GM13977 (cell line): ENCODE measurements at regions not wholly inside any gene's neighbourhood (a gene's known extent, or its start where the extent isn't known, plus 50 kb on each side); places are given as distances from the start of the nearest gene placed in this dataset.

Experiments used
- DNase-seq: peaks from one replicate; pipeline ENCODE4 v3.0.0; 2012; ENCODE audit warnings: low spot score
- in situ Hi-C: fragments of 300-500 bp; cut with MboI; formaldehyde crosslinking; loops from one replicate; pipeline ENCODE4 v1.12.0; 2022; ENCODE audit warnings: low sequenced_read_pairs, low pct_unique_long_range_greater_than_20kb, mixed read lengths, inconsistent platforms; ENCODE audit not compliant: unreplicated experiment
- TF ChIP-seq, protein P1 (sequence below): IDR thresholded peaks from 2 replicates; pipeline ENCODE4 v1.5.1; 2012; ENCODE audit warnings: mild to moderate bottlenecking, control low read depth; ENCODE audit not compliant: insufficient read depth; ENCODE audit errors: extremely low read depth, missing control alignments

DNA sequence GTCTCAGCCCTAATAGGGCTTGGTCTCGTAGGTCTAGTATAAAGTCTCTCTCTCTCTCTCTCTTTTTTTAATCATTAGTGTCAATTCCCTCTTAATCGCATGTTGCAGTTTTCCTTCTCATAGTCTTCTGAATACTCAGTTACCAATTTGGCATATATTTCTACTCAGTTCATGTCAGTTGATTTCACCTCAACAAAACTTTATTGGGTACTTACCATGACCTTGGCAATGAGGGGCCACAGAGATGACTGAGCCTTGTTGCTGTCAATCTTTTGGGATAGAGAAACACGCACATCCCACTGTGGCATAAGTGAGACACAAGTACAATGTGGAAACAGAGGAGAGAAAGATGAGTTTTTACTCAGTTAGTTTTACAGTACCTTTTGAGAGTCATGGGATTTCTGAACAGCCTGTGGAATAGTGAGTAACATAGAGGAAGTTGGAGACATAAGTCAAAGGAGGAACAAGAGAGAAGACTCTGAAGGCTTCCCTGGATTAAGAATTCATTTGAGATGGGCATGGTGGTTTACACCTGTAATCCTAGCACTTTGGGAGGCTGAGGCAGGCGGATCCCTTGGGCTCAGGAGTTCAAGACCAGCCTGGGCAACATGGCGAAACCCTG is 150.2 kb upstream of the CBLB start:
- DNase-seq: no peak
- in situ Hi-C loops: no loop called here
- TF ChIP-seq, protein P1, sequence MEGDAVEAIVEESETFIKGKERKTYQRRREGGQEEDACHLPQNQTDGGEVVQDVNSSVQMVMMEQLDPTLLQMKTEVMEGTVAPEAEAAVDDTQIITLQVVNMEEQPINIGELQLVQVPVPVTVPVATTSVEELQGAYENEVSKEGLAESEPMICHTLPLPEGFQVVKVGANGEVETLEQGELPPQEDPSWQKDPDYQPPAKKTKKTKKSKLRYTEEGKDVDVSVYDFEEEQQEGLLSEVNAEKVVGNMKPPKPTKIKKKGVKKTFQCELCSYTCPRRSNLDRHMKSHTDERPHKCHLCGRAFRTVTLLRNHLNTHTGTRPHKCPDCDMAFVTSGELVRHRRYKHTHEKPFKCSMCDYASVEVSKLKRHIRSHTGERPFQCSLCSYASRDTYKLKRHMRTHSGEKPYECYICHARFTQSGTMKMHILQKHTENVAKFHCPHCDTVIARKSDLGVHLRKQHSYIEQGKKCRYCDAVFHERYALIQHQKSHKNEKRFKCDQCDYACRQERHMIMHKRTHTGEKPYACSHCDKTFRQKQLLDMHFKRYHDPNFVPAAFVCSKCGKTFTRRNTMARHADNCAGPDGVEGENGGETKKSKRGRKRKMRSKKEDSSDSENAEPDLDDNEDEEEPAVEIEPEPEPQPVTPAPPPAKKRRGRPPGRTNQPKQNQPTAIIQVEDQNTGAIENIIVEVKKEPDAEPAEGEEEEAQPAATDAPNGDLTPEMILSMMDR: no peak

DNA sequence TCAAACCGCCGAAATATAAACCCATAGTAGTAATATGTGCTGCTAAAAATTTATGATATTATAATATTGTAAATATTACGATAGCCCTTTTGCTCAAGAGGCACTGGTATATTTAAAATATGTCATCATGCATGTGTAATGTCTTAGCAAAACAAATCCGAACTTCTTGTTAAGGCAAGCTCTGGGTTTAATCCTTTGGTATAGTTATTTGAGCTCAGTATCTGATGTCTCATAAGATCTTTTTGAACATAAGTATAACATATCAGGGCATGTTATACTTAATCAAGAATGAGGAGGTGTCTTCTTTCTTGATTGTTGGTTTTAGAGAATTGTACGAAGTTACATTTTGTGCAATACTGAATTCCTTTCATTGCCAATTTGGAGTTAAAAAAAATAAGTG is 154.1 kb upstream of the CBLB start:
- TF ChIP-seq, protein P1: no peak
- in situ Hi-C loops: no loop called here
- DNase-seq: no peak

DNA sequence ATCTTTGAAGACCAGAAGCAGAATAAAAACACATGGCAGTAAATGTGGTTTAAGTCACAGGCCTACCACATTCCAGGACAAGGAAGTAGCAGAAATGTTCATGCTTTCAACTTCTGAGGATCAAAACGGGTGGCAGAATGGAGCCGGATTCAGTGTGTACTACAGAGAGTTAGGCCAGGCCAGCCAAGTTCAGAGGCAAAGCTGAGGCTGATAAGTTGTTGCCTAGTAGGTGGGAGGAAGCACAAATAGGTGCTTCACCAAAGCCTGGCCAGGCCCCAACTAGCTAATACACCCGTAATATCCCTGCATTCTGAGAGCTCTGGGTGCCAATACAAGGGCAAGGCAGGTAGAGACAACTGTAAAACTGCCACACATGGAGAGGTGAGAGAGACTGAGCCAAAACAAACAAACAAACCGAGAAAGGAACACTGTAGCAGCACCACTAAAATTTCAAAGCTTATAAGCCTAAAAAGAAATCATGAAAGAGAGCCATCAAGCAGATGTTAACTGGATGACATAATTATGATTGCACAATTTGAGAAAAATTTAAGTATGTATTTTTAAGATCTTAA is 156.4 kb upstream of the CBLB start:
- in situ Hi-C loops: no loop called here
- TF ChIP-seq, protein P1: no peak
- no peak for DNase-seq

DNA sequence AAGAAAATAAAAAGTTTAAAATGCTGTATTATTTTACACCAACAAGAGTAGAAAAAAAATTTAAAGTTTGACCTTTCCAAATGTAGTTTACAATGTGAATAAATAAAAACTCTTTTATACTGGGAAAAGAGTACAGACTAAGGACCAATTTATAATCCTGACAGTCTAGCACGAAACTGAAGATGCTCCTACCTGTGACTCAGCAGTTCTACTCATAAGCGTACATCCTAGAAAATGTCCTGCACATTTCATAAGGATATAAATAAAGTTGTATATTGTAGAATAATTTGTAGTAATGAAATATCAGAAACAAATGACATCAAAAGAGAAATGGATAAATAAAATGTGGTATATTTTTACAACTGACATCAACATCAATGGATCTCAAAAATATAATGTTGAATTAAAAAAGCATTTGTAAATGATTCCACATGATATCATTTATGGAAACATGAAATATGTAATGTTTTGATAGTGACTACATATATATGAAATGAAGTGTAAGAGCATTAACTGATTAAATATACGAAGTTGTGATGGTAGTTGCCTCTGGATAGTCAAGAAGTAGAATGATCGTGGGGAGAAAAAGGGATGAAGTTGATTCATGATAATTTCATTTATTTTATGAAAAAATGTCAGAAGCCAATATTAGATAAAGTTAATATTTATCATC is 161.3 kb upstream of the CBLB start:
- TF ChIP-seq, protein P1: no peak
- no peak for DNase-seq
- in situ Hi-C loops: no loop called here

DNA sequence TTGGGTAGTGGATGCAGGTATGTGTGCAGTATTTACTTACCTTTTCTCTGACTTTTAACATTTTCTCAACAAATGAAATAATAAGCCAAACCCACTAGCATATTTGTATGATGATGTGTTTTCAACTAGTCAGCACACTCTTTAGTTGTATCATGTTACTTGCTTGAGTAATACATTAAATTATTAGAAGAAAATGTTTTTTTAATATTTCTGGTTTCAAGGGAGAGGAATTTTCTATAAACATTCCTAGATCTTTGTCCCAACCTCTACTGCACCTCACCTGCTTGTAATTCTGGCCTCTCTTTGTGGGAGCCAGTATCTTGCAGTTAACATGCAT is 161.8 kb upstream of the CBLB start:
- in situ Hi-C loops: no loop called here
- DNase-seq: no peak
- TF ChIP-seq, protein P1: no peak

DNA sequence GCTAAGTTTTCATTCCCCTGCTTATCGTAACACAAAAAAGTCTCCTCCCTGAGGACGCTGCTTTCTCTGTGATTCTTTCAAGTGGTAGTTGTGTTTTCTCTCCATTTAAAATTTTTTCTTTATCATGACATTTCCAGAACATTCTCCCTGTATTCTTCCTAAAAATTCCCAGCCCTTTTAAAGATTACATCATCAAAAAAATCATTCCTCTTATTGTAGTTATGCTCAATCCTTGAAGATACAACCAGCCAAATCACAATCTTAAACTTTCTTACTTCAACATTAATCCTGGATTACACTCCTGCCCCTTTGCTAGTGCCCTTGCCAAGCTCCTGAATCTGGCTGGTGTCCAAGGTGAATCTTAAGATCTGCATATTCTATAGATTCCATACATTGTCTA is 163.7 kb upstream of the CBLB start:
- DNase-seq: no peak
- TF ChIP-seq, protein P1: no peak
- in situ Hi-C loops: no loop called here
